ENCODE measurements at regions not wholly inside any gene's neighbourhood (a gene's known extent, or its start where the extent isn't known, plus 50 kb on each side); places are given as distances from the start of the nearest gene placed in this dataset.

DNA sequence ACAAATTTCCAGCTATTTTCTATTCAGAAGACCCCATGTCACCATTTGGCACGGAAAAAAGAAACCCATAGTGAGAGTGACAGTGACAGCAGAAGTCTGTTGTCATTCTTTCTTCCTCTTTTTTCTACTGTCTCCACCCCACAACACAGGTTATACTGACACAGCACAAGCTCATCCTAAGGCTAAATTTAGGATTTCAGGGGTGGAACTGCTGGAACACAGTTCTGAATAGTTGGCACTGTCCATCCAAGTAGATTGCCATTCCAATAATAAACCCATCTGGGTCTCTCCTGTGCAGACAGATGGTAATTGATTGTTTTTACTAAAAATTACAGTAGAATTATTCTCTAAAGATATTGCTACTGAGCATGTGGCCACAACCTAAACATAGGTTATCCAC is 95.2 kb upstream of the C11orf87 start:
- no peak for DNase-seq (ENCODE audit: low read depth, low spot score)
- Histone ChIP-seq H4K20me1 (ENCODE audit: insufficient read depth) (no peaks in the 10 kb centered on the region), H3K9me3 (ENCODE audit: control insufficient read depth in 1 of 2, insufficient read depth in 1 of 2, low read depth in 1 of 2, low read length in 2 of 2) (no peaks in the 10 kb centered on the region), H3K27ac (ENCODE audit: low read depth, low read length) (no peak overlapping the region), H3K4me2 (ENCODE audit: low read length) (no peak overlapping the region), H3K9ac (ENCODE audit: low read length) (no peak overlapping the region), H3K4me3 (replicated peaks in 1 of 2; ENCODE audit: low read depth in 1 of 2, low read length in 2 of 2) (no peak overlapping the region), H3K36me3 (ENCODE audit: control insufficient read depth in 1 of 2, insufficient read depth in 2 of 2, low read length in 2 of 2) (no peaks in the 10 kb centered on the region), H3K27me3 (ENCODE audit: insufficient read depth, low read length) (no peaks in the 10 kb centered on the region), H2AFZ (ENCODE audit: low read depth, low read length, poor library complexity, severe bottlenecking) (no peak overlapping the region), H3K4me1 (ENCODE audit: control insufficient read depth in 1 of 2, insufficient read depth in 2 of 2, low read length in 2 of 2) (no peaks in the 10 kb centered on the region), H3K79me2 (ENCODE audit: insufficient read depth, low read length) (no peaks in the 10 kb centered on the region), H3K9me2 (ENCODE audit: insufficient read depth) (no peaks in the 10 kb centered on the region)
- ATAC-seq = no peak
- ChIA-PET POLR2A (no interaction called here), CTCF (no interaction called here), RAD21 (ENCODE audit: low non-redundant PET in 1 of 2, low total read pairs in 2 of 2, uncharacterized antibody in 2 of 2, unreplicated experiment in 2 of 2) (no interaction called here)
- TF ChIP-seq EZH2phosphoT487 (IDR thresholded peaks at IDR 0.05; ENCODE audit: borderline replicate concordance) = no peak
- no peak for TF ChIP-seq ZBTB33 (IDR thresholded peaks at IDR 0.05; ENCODE audit: extremely low read depth, insufficient replicate concordance, low read length)
- TF ChIP-seq CEBPB (IDR thresholded peaks at IDR 0.05; ENCODE audit: low read depth) = no peak
- TF ChIP-seq, protein P1, sequence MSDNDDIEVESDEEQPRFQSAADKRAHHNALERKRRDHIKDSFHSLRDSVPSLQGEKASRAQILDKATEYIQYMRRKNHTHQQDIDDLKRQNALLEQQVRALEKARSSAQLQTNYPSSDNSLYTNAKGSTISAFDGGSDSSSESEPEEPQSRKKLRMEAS (IDR thresholded peaks at IDR 0.05) = no peak
- intact Hi-C loops (cut with micrococcal nuclease) = no loop called here
- BruUV-seq (replicated peaks) = no TSS peak

GRCh38 chr11:109329716-109330115 is 92.3 kb upstream of the C11orf87 start:
- CTCF ChIA-PET = no interaction called here
- POLR2A ChIA-PET = no interaction called here
- intact Hi-C loops (cut with micrococcal nuclease) = no loop called here
- RAD21 ChIA-PET (ENCODE audit: low non-redundant PET in 1 of 2, low total read pairs in 2 of 2, uncharacterized antibody in 2 of 2, unreplicated experiment in 2 of 2) = no interaction called here
- H3K9ac ChIP-seq (ENCODE audit: low read length) = no peak overlapping the region
- ATAC-seq (no peak), DNase-seq (ENCODE audit: low read depth, low spot score) (no peak)
- TF ChIP-seq EZH2phosphoT487 (IDR thresholded peaks at IDR 0.05; ENCODE audit: borderline replicate concordance) (no peak), ZNF274 (IDR thresholded peaks at IDR 0.05; ENCODE audit: low read depth, low read length) (no peak), YY1 (IDR thresholded peaks at IDR 0.05; ENCODE audit: extremely low read depth, insufficient replicate concordance, low read depth, low read length) (no peak), CBX3 (IDR thresholded peaks at IDR 0.05; ENCODE audit: low read depth) (no peak), EZH2 (IDR thresholded peaks at IDR 0.05) (no peak), RAD21 (IDR thresholded peaks at IDR 0.05; ENCODE audit: low read depth) (no peak), ZFX (IDR thresholded peaks at IDR 0.05) (no peak), SIN3A (IDR thresholded peaks at IDR 0.05; ENCODE audit: low read depth) (no peak), POLR2A (IDR thresholded peaks at IDR 0.05; ENCODE audit: borderline replicate concordance, extremely low read depth, insufficient read depth, insufficient read length) (no peak), FOSL1 (IDR thresholded peaks at IDR 0.05; ENCODE audit: low read depth) (no peak), TCF7L2 (IDR thresholded peaks at IDR 0.05; ENCODE audit: borderline replicate concordance, extremely low read depth, insufficient read depth, insufficient read length) (no peak), POLR2AphosphoS5 (IDR thresholded peaks at IDR 0.05; ENCODE audit: low read depth, low read length) (no peak), CEBPB (IDR thresholded peaks at IDR 0.05; ENCODE audit: low read depth) (no peak)
- TF ChIP-seq, protein P2, sequence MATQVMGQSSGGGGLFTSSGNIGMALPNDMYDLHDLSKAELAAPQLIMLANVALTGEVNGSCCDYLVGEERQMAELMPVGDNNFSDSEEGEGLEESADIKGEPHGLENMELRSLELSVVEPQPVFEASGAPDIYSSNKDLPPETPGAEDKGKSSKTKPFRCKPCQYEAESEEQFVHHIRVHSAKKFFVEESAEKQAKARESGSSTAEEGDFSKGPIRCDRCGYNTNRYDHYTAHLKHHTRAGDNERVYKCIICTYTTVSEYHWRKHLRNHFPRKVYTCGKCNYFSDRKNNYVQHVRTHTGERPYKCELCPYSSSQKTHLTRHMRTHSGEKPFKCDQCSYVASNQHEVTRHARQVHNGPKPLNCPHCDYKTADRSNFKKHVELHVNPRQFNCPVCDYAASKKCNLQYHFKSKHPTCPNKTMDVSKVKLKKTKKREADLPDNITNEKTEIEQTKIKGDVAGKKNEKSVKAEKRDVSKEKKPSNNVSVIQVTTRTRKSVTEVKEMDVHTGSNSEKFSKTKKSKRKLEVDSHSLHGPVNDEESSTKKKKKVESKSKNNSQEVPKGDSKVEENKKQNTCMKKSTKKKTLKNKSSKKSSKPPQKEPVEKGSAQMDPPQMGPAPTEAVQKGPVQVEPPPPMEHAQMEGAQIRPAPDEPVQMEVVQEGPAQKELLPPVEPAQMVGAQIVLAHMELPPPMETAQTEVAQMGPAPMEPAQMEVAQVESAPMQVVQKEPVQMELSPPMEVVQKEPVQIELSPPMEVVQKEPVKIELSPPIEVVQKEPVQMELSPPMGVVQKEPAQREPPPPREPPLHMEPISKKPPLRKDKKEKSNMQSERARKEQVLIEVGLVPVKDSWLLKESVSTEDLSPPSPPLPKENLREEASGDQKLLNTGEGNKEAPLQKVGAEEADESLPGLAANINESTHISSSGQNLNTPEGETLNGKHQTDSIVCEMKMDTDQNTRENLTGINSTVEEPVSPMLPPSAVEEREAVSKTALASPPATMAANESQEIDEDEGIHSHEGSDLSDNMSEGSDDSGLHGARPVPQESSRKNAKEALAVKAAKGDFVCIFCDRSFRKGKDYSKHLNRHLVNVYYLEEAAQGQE (IDR thresholded peaks at IDR 0.05; ENCODE audit: low read depth) = no peak
- no peaks in the 10 kb centered on the region for H4K20me1 ChIP-seq (ENCODE audit: insufficient read depth)
- no peaks in the 10 kb centered on the region for H3K27me3 ChIP-seq (ENCODE audit: insufficient read depth, low read length)
- BruUV-seq (replicated peaks) = no TSS peak
- H2AFZ ChIP-seq (ENCODE audit: low read depth, low read length, poor library complexity, severe bottlenecking) = no peak overlapping the region
- H3K27ac ChIP-seq (ENCODE audit: low read depth, low read length) = no peak overlapping the region
- no peaks in the 10 kb centered on the region for H3K79me2 ChIP-seq (ENCODE audit: insufficient read depth, low read length)
- H3K36me3 ChIP-seq (ENCODE audit: control insufficient read depth in 1 of 2, insufficient read depth in 2 of 2, low read length in 2 of 2) = no peaks in the 10 kb centered on the region
- no peaks in the 10 kb centered on the region for H3K9me2 ChIP-seq (ENCODE audit: insufficient read depth)
- no peaks in the 10 kb centered on the region for H3K4me1 ChIP-seq (ENCODE audit: control insufficient read depth in 1 of 2, insufficient read depth in 2 of 2, low read length in 2 of 2)
- H3K9me3 ChIP-seq (ENCODE audit: control insufficient read depth in 1 of 2, insufficient read depth in 1 of 2, low read depth in 1 of 2, low read length in 2 of 2) = no peaks in the 10 kb centered on the region
- H3K4me3 ChIP-seq (replicated peaks in 1 of 2; ENCODE audit: low read depth in 1 of 2, low read length in 2 of 2) = no peak overlapping the region
- H3K4me2 ChIP-seq (ENCODE audit: low read length) = no peak overlapping the region
